ENCODE measurements at regions not wholly inside any gene's neighbourhood (a gene's known extent, or its start where the extent isn't known, plus 50 kb on each side); places are given as distances from the start of the nearest gene placed in this dataset.

DNA sequence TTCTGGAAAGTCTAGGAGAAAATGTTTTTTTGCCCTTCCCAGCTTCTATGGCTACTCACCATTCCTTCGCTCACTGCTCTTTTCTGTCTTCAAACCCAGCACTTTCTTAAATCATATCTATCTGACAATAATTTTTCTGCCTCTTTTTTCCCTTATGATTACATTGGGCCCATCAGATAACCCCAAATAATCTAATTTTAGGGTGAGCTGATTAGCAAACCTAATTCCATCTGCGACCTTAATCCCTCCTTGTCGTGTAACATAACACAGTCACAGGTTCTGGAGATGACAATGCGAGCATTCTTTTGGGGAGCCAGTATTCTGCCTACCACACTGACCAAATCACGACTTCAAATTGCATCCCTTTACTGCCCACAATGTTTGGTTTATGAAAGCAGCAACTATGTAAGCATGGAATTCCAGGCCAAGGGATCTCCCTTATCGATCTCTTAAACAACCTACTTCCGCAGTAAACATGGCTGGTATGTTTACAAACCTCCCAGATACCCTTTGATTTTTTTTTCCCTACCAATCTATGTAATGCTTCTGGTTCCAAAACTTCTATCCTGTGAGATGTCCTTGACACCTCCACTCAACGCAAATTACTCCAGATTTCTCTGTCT lies 2122.2 kb downstream of the MAT2B start:
- TF ChIP-seq, protein P1, sequence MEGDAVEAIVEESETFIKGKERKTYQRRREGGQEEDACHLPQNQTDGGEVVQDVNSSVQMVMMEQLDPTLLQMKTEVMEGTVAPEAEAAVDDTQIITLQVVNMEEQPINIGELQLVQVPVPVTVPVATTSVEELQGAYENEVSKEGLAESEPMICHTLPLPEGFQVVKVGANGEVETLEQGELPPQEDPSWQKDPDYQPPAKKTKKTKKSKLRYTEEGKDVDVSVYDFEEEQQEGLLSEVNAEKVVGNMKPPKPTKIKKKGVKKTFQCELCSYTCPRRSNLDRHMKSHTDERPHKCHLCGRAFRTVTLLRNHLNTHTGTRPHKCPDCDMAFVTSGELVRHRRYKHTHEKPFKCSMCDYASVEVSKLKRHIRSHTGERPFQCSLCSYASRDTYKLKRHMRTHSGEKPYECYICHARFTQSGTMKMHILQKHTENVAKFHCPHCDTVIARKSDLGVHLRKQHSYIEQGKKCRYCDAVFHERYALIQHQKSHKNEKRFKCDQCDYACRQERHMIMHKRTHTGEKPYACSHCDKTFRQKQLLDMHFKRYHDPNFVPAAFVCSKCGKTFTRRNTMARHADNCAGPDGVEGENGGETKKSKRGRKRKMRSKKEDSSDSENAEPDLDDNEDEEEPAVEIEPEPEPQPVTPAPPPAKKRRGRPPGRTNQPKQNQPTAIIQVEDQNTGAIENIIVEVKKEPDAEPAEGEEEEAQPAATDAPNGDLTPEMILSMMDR (IDR thresholded peaks at IDR 0.05): no peak
- TF ChIP-seq POLR2A (IDR thresholded peaks at IDR 0.05): no peak
